Ishikawa (cell line): ENCODE measurements at regions not wholly inside any gene's neighbourhood (a gene's known extent, or its start where the extent isn't known, plus 50 kb on each side); places are given as distances from the start of the nearest gene placed in this dataset.

Experiments used
- CEBPB ChIP-seq: IDR thresholded peaks from 2 replicates; pipeline ENCODE4 v1.6.1; 2012
- CREB1 ChIP-seq: IDR thresholded peaks from 2 replicates; pipeline ENCODE4 v1.6.1; 2012; ENCODE audit warnings: low read depth
- EP300 ChIP-seq: IDR thresholded peaks from 2 replicates; pipeline ENCODE4 v1.6.1; 2012; ENCODE audit warnings: borderline replicate concordance
- MAX ChIP-seq: IDR thresholded peaks from 2 replicates; pipeline ENCODE4 v1.6.1; 2012
- NFIC ChIP-seq: IDR thresholded peaks from 2 replicates; pipeline ENCODE4 v1.6.1; 2012
- REST ChIP-seq: IDR thresholded peaks from 2 replicates; pipeline ENCODE4 v1.6.1; 2012; ENCODE audit warnings: low read depth, mild to moderate bottlenecking
- TAF1 ChIP-seq: IDR thresholded peaks from 2 replicates; pipeline ENCODE4 v1.6.1; 2012; ENCODE audit warnings: low read depth, mild to moderate bottlenecking

GRCh38 chr18:61718944-61719343, 173.9 kb downstream of the RNF152 start:
- TF ChIP-seq CEBPB (no peak), EP300 (no peak), CREB1 (no peak), REST (no peak), NFIC (no peak), TAF1 (no peak), MAX (no peak)
